Vagina (tissue), 2 donors: ENCODE measurements at regions not wholly inside any gene's neighbourhood (a gene's known extent, or its start where the extent isn't known, plus 50 kb on each side); places are given as distances from the start of the nearest gene placed in this dataset.
"Not testable (repeated sequence)": the region's sequence is repeated elsewhere in the genome, so short reads cannot be mapped to it uniquely, and the experiment has no call there.

Experiments
- DNase-seq, 2 donors: peaks; one replicate each; pipeline ENCODE4 v3.0.0-alpha.2; 2017; ENCODE audit errors: extremely low spot score in 2 of 2
- H3K27ac ChIP-seq: fragments of 200-600 bp; sonication (generic); one replicate; pipeline ENCODE4 v1.5.1; 2019
- H3K27me3 ChIP-seq: fragments of 200-600 bp; sonication (generic); one replicate; pipeline ENCODE4 v1.5.1; 2019
- H3K36me3 ChIP-seq, 2 donors: fragments of 200-600 bp; sonication (generic); one replicate each; pipeline ENCODE4 v1.5.1; 2017 to 2019
- H3K4me1 ChIP-seq: fragments of 200-600 bp; sonication (generic); one replicate; pipeline ENCODE4 v1.5.1; 2019
- H3K4me3 ChIP-seq, 2 donors: fragments of 200-600 bp; sonication (generic); 1 replicate in 1 of 2; 2 replicates in 1 of 2; pipeline ENCODE4 v1.5.1; 2016 to 2019
- H3K9me3 ChIP-seq: fragments of 200-600 bp; sonication (generic); one replicate; pipeline ENCODE4 v1.5.1; 2019
- CTCF ChIP-seq, 3 experiments: fragments of 450-650 bp in 2 of 3; fragments of 200-600 bp in 1 of 3; sonication (generic) in 1 of 3; IDR thresholded peaks; one replicate each; pipeline ENCODE4 v1.5.1; 2017 to 2019; ENCODE audit warnings: antibody characterized with exemption in 3 of 3, mild to moderate bottlenecking in 2 of 3, moderate library complexity in 2 of 3
- POLR2A ChIP-seq, 2 donors: fragments of 450-650 bp; IDR thresholded peaks; one replicate each; pipeline ENCODE4 v1.6.1; 2017; ENCODE audit warnings: antibody characterized with exemption in 2 of 2, mild to moderate bottlenecking in 2 of 2, moderate library complexity in 2 of 2
- POLR2AphosphoS5 ChIP-seq, 2 donors: sonication (generic); formaldehyde crosslinking; IDR thresholded peaks; one replicate each; pipeline ENCODE4 v1.9.0; 2017; ENCODE audit warnings: antibody characterized with exemption in 2 of 2, mild to moderate bottlenecking in 2 of 2, low read depth in 1 of 2; ENCODE audit not compliant: insufficient read depth in 1 of 2
- intact Hi-C: fragments of 100-400 bp; cut with DNase I; formaldehyde crosslinking; loops from one replicate; pipeline ENCODE4 v1.15.1; 2023

GRCh38 chr5:103743421-103743820 lies 180.8 kb upstream of the NUDT12 start:
- no peaks in the 10 kb centered on the region for H3K27me3 ChIP-seq
- no peak for DNase-seq
- no peak for TF ChIP-seq POLR2AphosphoS5 (IDR thresholded peaks at IDR 0.05; ENCODE audit: insufficient read depth in 1 of 2, low read depth in 1 of 2)
- no peak for TF ChIP-seq CTCF (IDR thresholded peaks at IDR 0.05)
- no peak for TF ChIP-seq POLR2A (IDR thresholded peaks at IDR 0.05)
- no peaks in the 10 kb centered on the region for H3K9me3 ChIP-seq
- no peak overlapping the region for H3K27ac ChIP-seq
- intact Hi-C loops: no loop called here
- H3K4me1 ChIP-seq: peaks cover 11% of the 10 kb centered on the region
- H3K36me3 ChIP-seq: no peaks in the 10 kb centered on the region
- no peak overlapping the region for H3K4me3 ChIP-seq

GRCh38 chr5:103741984-103742383 lies 179.4 kb upstream of the NUDT12 start:
- Histone ChIP-seq H3K4me1 (peaks cover 11% of the 10 kb centered on the region), H3K27ac (no peak overlapping the region), H3K27me3 (no peaks in the 10 kb centered on the region), H3K4me3 (no peak overlapping the region), H3K36me3 (no peaks in the 10 kb centered on the region), H3K9me3 (no peaks in the 10 kb centered on the region)
- no peak for DNase-seq
- TF ChIP-seq POLR2AphosphoS5 (IDR thresholded peaks at IDR 0.05; ENCODE audit: insufficient read depth in 1 of 2, low read depth in 1 of 2): no peak
- TF ChIP-seq CTCF (IDR thresholded peaks at IDR 0.05): no peak
- no peak for TF ChIP-seq POLR2A (IDR thresholded peaks at IDR 0.05)
- intact Hi-C loops: no loop called here

- H3K4me3 ChIP-seq, H3K27ac ChIP-seq, DNase-seq, H3K36me3 ChIP-seq, H3K27me3 ChIP-seq, H3K9me3 ChIP-seq, H3K4me1 ChIP-seq, intact Hi-C loops: not testable (repeated sequence)
Measured at GRCh38 chr5:103736343-103736742, 173.8 kb upstream of the NUDT12 start.

- Histone ChIP-seq H3K36me3 (no peaks in the 10 kb centered on the region), H3K4me3 (no peak overlapping the region), H3K27ac (no peak overlapping the region), H3K4me1 (no peaks in the 10 kb centered on the region), H3K27me3 (no peaks in the 10 kb centered on the region), H3K9me3 (no peaks in the 10 kb centered on the region)
- intact Hi-C loops: no loop called here
- TF ChIP-seq CTCF (IDR thresholded peaks at IDR 0.05) (no peak), POLR2A (IDR thresholded peaks at IDR 0.05) (no peak), POLR2AphosphoS5 (IDR thresholded peaks at IDR 0.05; ENCODE audit: insufficient read depth in 1 of 2, low read depth in 1 of 2) (no peak)
- no peak for DNase-seq
Measured at GRCh38 chr5:103724271-103724670, 161.7 kb upstream of the NUDT12 start.

- TF ChIP-seq POLR2AphosphoS5 (IDR thresholded peaks at IDR 0.05; ENCODE audit: insufficient read depth in 1 of 2, low read depth in 1 of 2) (no peak), CTCF (IDR thresholded peaks at IDR 0.05) (no peak), POLR2A (IDR thresholded peaks at IDR 0.05) (no peak)
Measured at GRCh38 chr5:103721183-103721582, 158.6 kb upstream of the NUDT12 start.

GRCh38 chr5:103718108-103718507 lies 155.5 kb upstream of the NUDT12 start:
- intact Hi-C loops: no loop called here
- TF ChIP-seq POLR2AphosphoS5 (IDR thresholded peaks at IDR 0.05; ENCODE audit: insufficient read depth in 1 of 2, low read depth in 1 of 2) (no peak), CTCF (IDR thresholded peaks at IDR 0.05) (no peak), POLR2A (IDR thresholded peaks at IDR 0.05) (no peak)

More at GRCh38 chr5:103721183-103721582, 158.6 kb upstream of the NUDT12 start:
- Histone ChIP-seq H3K4me3 (no peak overlapping the region), H3K4me1 (no peaks in the 10 kb centered on the region), H3K27ac (no peak overlapping the region), H3K27me3 (no peaks in the 10 kb centered on the region), H3K36me3 (no peaks in the 10 kb centered on the region), H3K9me3 (no peaks in the 10 kb centered on the region)
- intact Hi-C loops: no loop called here
- no peak for DNase-seq

More at GRCh38 chr5:103718108-103718507, 155.5 kb upstream of the NUDT12 start:
- no peak overlapping the region for H3K27ac ChIP-seq
- no peak for DNase-seq
- no peaks in the 10 kb centered on the region for H3K36me3 ChIP-seq
- H3K27me3 ChIP-seq: no peaks in the 10 kb centered on the region
- H3K4me3 ChIP-seq: no peak overlapping the region
- H3K4me1 ChIP-seq: no peaks in the 10 kb centered on the region
- no peaks in the 10 kb centered on the region for H3K9me3 ChIP-seq
